MCF 10A (cell line): ENCODE measurements at regions not wholly inside any gene's neighbourhood (a gene's known extent, or its start where the extent isn't known, plus 50 kb on each side); places are given as distances from the start of the nearest gene placed in this dataset.

Source experiments
- BruUV-seq: library from RNA; stranded (reverse); fragments of 400-500 nt; replicated peaks from 2 replicates; lab custom pipeline; 2021; lab: Mats Ljungman, UMichigan
- CTCF ChIA-PET: fragments of 300-600 bp; sonication (Branson Sonifier 250); formaldehyde crosslinking; extraction: SDS; loops from one replicate; lab custom pipeline; 2021; ENCODE audit warnings: antibody characterized with exemption, inconsistent platforms; lab: Yijun Ruan, JAX
- POLR2A ChIA-PET: fragments of 300-600, 350-650 bp; sonication (Branson Sonifier 250); formaldehyde crosslinking; extraction: SDS; loops from one replicate; lab custom pipeline; 2020; ENCODE audit warnings: antibody characterized with exemption, inconsistent platforms; lab: Yijun Ruan, JAX
- DNase-seq: peaks from one replicate; pipeline ENCODE4 v3.0.0-alpha.2; 2018; ENCODE audit not compliant: unreplicated experiment
- H3K27ac Mint-ChIP-seq: one replicate; pipeline ENCODE4 v1.8.0; 2022; ENCODE audit warnings: mild to moderate bottlenecking, low read depth, mixed read lengths; ENCODE audit not compliant: unreplicated experiment
- H3K27me3 Mint-ChIP-seq: one replicate; pipeline ENCODE4 v1.8.0; 2022; ENCODE audit warnings: mixed read lengths; ENCODE audit not compliant: insufficient read depth, unreplicated experiment
- H3K36me3 Mint-ChIP-seq: one replicate; pipeline ENCODE4 v1.8.0; 2022; ENCODE audit warnings: mild to moderate bottlenecking, moderate library complexity, mixed read lengths; ENCODE audit not compliant: insufficient read depth, unreplicated experiment
- H3K4me1 Mint-ChIP-seq: one replicate; pipeline ENCODE4 v1.8.0; 2022; ENCODE audit warnings: mixed read lengths; ENCODE audit not compliant: insufficient read depth, unreplicated experiment
- H3K4me3 Mint-ChIP-seq: one replicate; pipeline ENCODE4 v1.8.0; 2022; ENCODE audit warnings: mild to moderate bottlenecking, moderate library complexity, mixed read lengths; ENCODE audit not compliant: unreplicated experiment
- H3K9me3 Mint-ChIP-seq: one replicate; pipeline ENCODE4 v1.8.0; 2022; ENCODE audit warnings: mixed read lengths; ENCODE audit not compliant: unreplicated experiment
- CTCF ChIP-seq: fragments of 200-600 bp; IDR thresholded peaks from one replicate; pipeline ENCODE4 v1.8.0; 2022; ENCODE audit warnings: antibody characterized with exemption, mild to moderate bottlenecking; ENCODE audit not compliant: unreplicated experiment
- intact Hi-C: fragments of 100-400 bp; cut with micrococcal nuclease; formaldehyde crosslinking; loops from 2 replicates; pipeline ENCODE4 v1.14.1; 2022

- TF ChIP-seq CTCF = no peak
- CTCF ChIA-PET = interaction anchor here (0.6 to 1.9 kb wide), 5 partner anchors 9 to 276 kb away, joined by 3 to 7 read pairs (median 3); no protein-coding TSS in a partner anchor
- H3K27me3 Mint-ChIP-seq = peaks cover 97% of the 10 kb centered on the region
- no peak overlapping the region for H3K27ac Mint-ChIP-seq
- no peaks in the 10 kb centered on the region for H3K4me1 Mint-ChIP-seq
- H3K4me3 Mint-ChIP-seq = no peak overlapping the region
- no peak for DNase-seq
- BruUV-seq = no TSS peak
- intact Hi-C loops = no loop called here
- POLR2A ChIA-PET = interaction anchor here (0.9 kb wide), 1 partner anchor 10 kb away, joined by 3 read pairs; no protein-coding TSS in a partner anchor
- no peaks in the 10 kb centered on the region for H3K36me3 Mint-ChIP-seq
- peaks cover 6% of the 10 kb centered on the region for H3K9me3 Mint-ChIP-seq
Measured at GRCh38 chr16:86244158-86244557, 266.2 kb upstream of the FOXF1 start.

GRCh38 chr16:86244936-86245335 lies 265.4 kb upstream of the FOXF1 start:
- BruUV-seq = no TSS peak
- POLR2A ChIA-PET = interaction anchor here (0.9 kb wide), 1 partner anchor 9 kb away, joined by 3 read pairs; no protein-coding TSS in a partner anchor
- intact Hi-C loops = no loop called here
- H3K27me3 Mint-ChIP-seq = peaks cover 100% of the 10 kb centered on the region
- no peak for DNase-seq
- no peaks in the 10 kb centered on the region for H3K4me1 Mint-ChIP-seq
- H3K27ac Mint-ChIP-seq = no peak overlapping the region
- peaks cover 6% of the 10 kb centered on the region for H3K9me3 Mint-ChIP-seq
- TF ChIP-seq CTCF = no peak
- H3K4me3 Mint-ChIP-seq = no peak overlapping the region
- H3K36me3 Mint-ChIP-seq = no peaks in the 10 kb centered on the region
- CTCF ChIA-PET = interaction anchor here (0.9 to 1.9 kb wide), 4 partner anchors 8 to 275 kb away, joined by 3 to 7 read pairs (median 4); no protein-coding TSS in a partner anchor

GRCh38 chr16:86245351-86245750 lies 265.0 kb upstream of the FOXF1 start:
- no peak for DNase-seq
- CTCF ChIA-PET = interaction anchor here (1.4 to 1.9 kb wide), 2 partner anchors 8 to 15 kb away, joined by 4 to 7 read pairs; no protein-coding TSS in a partner anchor
- BruUV-seq = no TSS peak
- no peaks in the 10 kb centered on the region for H3K36me3 Mint-ChIP-seq
- POLR2A ChIA-PET = no interaction called here
- intact Hi-C loops = no loop called here
- H3K9me3 Mint-ChIP-seq = peaks cover 6% of the 10 kb centered on the region
- TF ChIP-seq CTCF = no peak
- H3K27ac Mint-ChIP-seq = no peak overlapping the region
- no peaks in the 10 kb centered on the region for H3K4me1 Mint-ChIP-seq
- no peak overlapping the region for H3K4me3 Mint-ChIP-seq
- H3K27me3 Mint-ChIP-seq = peaks cover 100% of the 10 kb centered on the region

GRCh38 chr16:86245895-86246294 lies 264.4 kb upstream of the FOXF1 start:
- Mint-ChIP-seq H3K36me3 (no peaks in the 10 kb centered on the region), H3K27me3 (peaks cover 100% of the 10 kb centered on the region), H3K4me3 (no peak overlapping the region), H3K4me1 (no peaks in the 10 kb centered on the region), H3K9me3 (peaks cover 6% of the 10 kb centered on the region), H3K27ac (no peak overlapping the region)
- TF ChIP-seq CTCF = no peak
- no TSS peak for BruUV-seq
- ChIA-PET POLR2A (no interaction called here), CTCF (interaction anchor here (0.6 kb wide), 1 partner anchor 173 kb away, joined by 3 read pairs; no protein-coding TSS in a partner anchor)
- intact Hi-C loops = no loop called here
- DNase-seq = no peak
